ENCODE measurements at regions not wholly inside any gene's neighbourhood (a gene's known extent, or its start where the extent isn't known, plus 50 kb on each side); places are given as distances from the start of the nearest gene placed in this dataset.

- DNase-seq (ENCODE audit: low spot score): no peak
Observed at GRCh38 chr3:107992976-107993684, 97.7 kb downstream of the CD47 start.

- no peak for DNase-seq (ENCODE audit: low spot score)
Observed at GRCh38 chr3:107990926-107991325, 99.9 kb downstream of the CD47 start.

- DNase-seq (ENCODE audit: low spot score): no peak
Observed at GRCh38 chr3:107990433-107990832, 100.4 kb downstream of the CD47 start.

GRCh38 chr3:107989661-107990060 lies 101.2 kb downstream of the CD47 start:
- DNase-seq (ENCODE audit: low spot score): no peak

- DNase-seq (ENCODE audit: low spot score): no peak
Observed at GRCh38 chr3:107988460-107989175, 102.2 kb downstream of the CD47 start.

- DNase-seq (ENCODE audit: low spot score): no peak
Observed at GRCh38 chr3:107987036-107987939, 103.5 kb downstream of the CD47 start.

GRCh38 chr3:107986505-107986904 lies 104.3 kb downstream of the CD47 start:
- DNase-seq (ENCODE audit: low spot score): no peak

GRCh38 chr3:107985496-107985895 lies 105.3 kb downstream of the CD47 start:
- DNase-seq (ENCODE audit: low spot score): no peak

- no peak for DNase-seq (ENCODE audit: low spot score)
Observed at GRCh38 chr3:107983247-107983646, 107.6 kb downstream of the CD47 start.

- no peak for DNase-seq (ENCODE audit: low spot score)
Observed at GRCh38 chr3:107982165-107982564, 108.7 kb downstream of the CD47 start.

- no peak for DNase-seq (ENCODE audit: low spot score)
Observed at GRCh38 chr3:107981471-107982111, 109.2 kb downstream of the CD47 start.

- no peak for DNase-seq (ENCODE audit: low spot score)
Observed at GRCh38 chr3:107979538-107979937, 111.3 kb downstream of the CD47 start.

- DNase-seq (ENCODE audit: low spot score): no peak
Observed at GRCh38 chr3:107978131-107979055, 112.4 kb downstream of the CD47 start.

- no peak for DNase-seq (ENCODE audit: low spot score)
Observed at GRCh38 chr3:107977221-107978130, 113.4 kb downstream of the CD47 start.

- no peak for DNase-seq (ENCODE audit: low spot score)
Observed at GRCh38 chr3:107976202-107976800, 114.5 kb downstream of the CD47 start.

- no peak for DNase-seq (ENCODE audit: low spot score)
Observed at GRCh38 chr3:107975529-107976201, 115.2 kb downstream of the CD47 start.

- no peak for DNase-seq (ENCODE audit: low spot score)
Observed at GRCh38 chr3:107973961-107974360, 116.9 kb downstream of the CD47 start.

- no peak for DNase-seq (ENCODE audit: low spot score)
Observed at GRCh38 chr3:107973152-107973551, 117.7 kb downstream of the CD47 start.
